KMS-11 (cell line): ENCODE measurements at regions not wholly inside any gene's neighbourhood (a gene's known extent, or its start where the extent isn't known, plus 50 kb on each side); places are given as distances from the start of the nearest gene placed in this dataset.

Experiments used
- H2AFZ ChIP-seq: fragments of 200-600 bp; sonication (generic); 2 replicates; pipeline ENCODE4 v1.6.1; 2016; ENCODE audit warnings: antibody characterized with exemption, mixed run types, low read depth
- H3K27ac ChIP-seq: fragments of 200-600 bp; sonication (generic); 2 replicates; pipeline ENCODE4 v1.6.1; 2016; ENCODE audit warnings: mild to moderate bottlenecking, mixed run types
- H3K27me3 ChIP-seq: fragments of 200-600 bp; sonication (generic); 2 replicates; pipeline ENCODE4 v1.6.1; 2017; ENCODE audit warnings: mild to moderate bottlenecking, low read depth, mixed run types, moderate library complexity; ENCODE audit not compliant: insufficient read depth
- H3K36me3 ChIP-seq: fragments of 200-600 bp; sonication (generic); 2 replicates; pipeline ENCODE4 v1.6.1; 2017; ENCODE audit warnings: mild to moderate bottlenecking, mixed run types; ENCODE audit not compliant: insufficient read depth
- H3K4me1 ChIP-seq: fragments of 200-600 bp; sonication (generic); 2 replicates; pipeline ENCODE4 v1.6.1; 2016; ENCODE audit warnings: mild to moderate bottlenecking, low read depth, mixed run types; ENCODE audit not compliant: poor library complexity, severe bottlenecking
- H3K4me2 ChIP-seq: fragments of 200-600 bp; sonication (generic); 2 replicates; pipeline ENCODE4 v1.7.0; 2016; ENCODE audit warnings: mild to moderate bottlenecking, mixed run types
- H3K4me3 ChIP-seq: fragments of 200-600 bp; sonication (generic); IDR thresholded peaks from 2 replicates; pipeline ENCODE4 v1.6.1; 2017; ENCODE audit warnings: low read depth, low read length, mixed read lengths; ENCODE audit not compliant: insufficient read depth
- H3K79me2 ChIP-seq: fragments of 200-600 bp; sonication (generic); 2 replicates; pipeline ENCODE4 v1.6.1; 2016; ENCODE audit warnings: low read depth, mixed run types; ENCODE audit not compliant: insufficient read depth
- H3K9ac ChIP-seq: fragments of 200-600 bp; sonication (generic); 2 replicates; pipeline ENCODE4 v1.6.1; 2016; ENCODE audit warnings: mild to moderate bottlenecking, mixed run types
- H4K20me1 ChIP-seq: fragments of 200-600 bp; sonication (generic); 2 replicates; pipeline ENCODE4 v1.6.1; 2016; ENCODE audit warnings: mild to moderate bottlenecking, mixed run types; ENCODE audit not compliant: insufficient read depth
- CTCF ChIP-seq: fragments of 200-600 bp; sonication (generic); conservative IDR thresholded peaks from 2 replicates; pipeline ENCODE4 v1.6.1; 2017; ENCODE audit warnings: low read depth, mild to moderate bottlenecking, antibody characterized with exemption, low read length, moderate library complexity, mixed read lengths

GRCh38 chr4:19791422-19792123 lies 460.1 kb upstream of the SLIT2 start:
- Histone ChIP-seq H3K4me1 (no peaks in the 10 kb centered on the region), H3K9ac (no peak overlapping the region), H3K4me3 (no peak overlapping the region), H2AFZ (no peak overlapping the region), H3K27ac (no peak overlapping the region), H3K36me3 (no peaks in the 10 kb centered on the region), H4K20me1 (no peaks in the 10 kb centered on the region), H3K79me2 (no peaks in the 10 kb centered on the region), H3K27me3 (no peaks in the 10 kb centered on the region), H3K4me2 (no peak overlapping the region)
- no peak for TF ChIP-seq CTCF

- H3K4me1 ChIP-seq, result no peaks in the 10 kb centered on the region
- H3K27ac ChIP-seq, result no peak overlapping the region
Observed at GRCh38 chr4:19786616-19787015, 465.1 kb upstream of the SLIT2 start.

GRCh38 chr4:19783667-19784223 lies 468.0 kb upstream of the SLIT2 start:
- Histone ChIP-seq H2AFZ (no peak overlapping the region), H3K36me3 (no peaks in the 10 kb centered on the region)
- TF ChIP-seq CTCF, result no peak

More at GRCh38 chr4:19786616-19787015, 465.1 kb upstream of the SLIT2 start:
- no peaks in the 10 kb centered on the region for H4K20me1 ChIP-seq
- no peaks in the 10 kb centered on the region for H3K36me3 ChIP-seq
- no peaks in the 10 kb centered on the region for H3K79me2 ChIP-seq
- H2AFZ ChIP-seq, result no peak overlapping the region
- no peak for TF ChIP-seq CTCF
- H3K4me3 ChIP-seq, result no peak overlapping the region
- H3K4me2 ChIP-seq, result no peak overlapping the region
- no peak overlapping the region for H3K9ac ChIP-seq
- H3K27me3 ChIP-seq, result no peaks in the 10 kb centered on the region

GRCh38 chr4:19780871-19781270 lies 470.8 kb upstream of the SLIT2 start:
- H3K36me3 ChIP-seq, result no peaks in the 10 kb centered on the region
- no peak overlapping the region for H3K4me3 ChIP-seq
- H3K79me2 ChIP-seq, result no peaks in the 10 kb centered on the region
- no peak overlapping the region for H3K9ac ChIP-seq
- H2AFZ ChIP-seq, result no peak overlapping the region
- TF ChIP-seq CTCF, result no peak
- no peaks in the 10 kb centered on the region for H3K27me3 ChIP-seq
- no peak overlapping the region for H3K4me2 ChIP-seq
- no peaks in the 10 kb centered on the region for H3K4me1 ChIP-seq
- H4K20me1 ChIP-seq, result no peaks in the 10 kb centered on the region
- H3K27ac ChIP-seq, result no peak overlapping the region

More at GRCh38 chr4:19783667-19784223, 468.0 kb upstream of the SLIT2 start:
- Histone ChIP-seq H3K79me2 (no peaks in the 10 kb centered on the region), H3K27me3 (no peaks in the 10 kb centered on the region), H3K27ac (no peak overlapping the region), H3K9ac (no peak overlapping the region), H3K4me3 (no peak overlapping the region), H3K4me2 (no peak overlapping the region), H4K20me1 (no peaks in the 10 kb centered on the region), H3K4me1 (no peaks in the 10 kb centered on the region)
